B cell (primary cell): ENCODE measurements at regions not wholly inside any gene's neighbourhood (a gene's known extent, or its start where the extent isn't known, plus 50 kb on each side); places are given as distances from the start of the nearest gene placed in this dataset.

Experiments used
- ATAC-seq: fragments of 200-7000 bp; cut with Tn5 transposase; one replicate; pipeline ENCODE4 v1.10.0; 2021; ENCODE audit warnings: low read depth, mild to moderate bottlenecking, moderate number of reproducible peaks, moderate library complexity
- CTCF ChIA-PET: fragments of 350-600 bp; sonication (Branson Sonifier 250); formaldehyde crosslinking; loops from one replicate; lab custom pipeline; 2021; ENCODE audit warnings: antibody characterized with exemption, inconsistent platforms; lab: Charles Lee
- POLR2A ChIA-PET: fragments of 350-600 bp; sonication (Branson Sonifier 250); formaldehyde crosslinking; loops from one replicate; lab custom pipeline; 2021; ENCODE audit warnings: antibody characterized with exemption; lab: Charles Lee
- DNase-seq: peaks from one replicate; pipeline ENCODE4 v3.0.0; 2013
- H2AFZ ChIP-seq: 2 replicates; pipeline ENCODE4 v1.6.1; 2012; ENCODE audit warnings: mild to moderate bottlenecking, low read depth, low read length; ENCODE audit not compliant: insufficient read depth, poor library complexity, severe bottlenecking
- H3K27ac ChIP-seq, 2 donors: 1 replicate in 1 of 2; 2 replicates in 1 of 2; pipeline ENCODE4 v1.5.1; 2012 to 2013; ENCODE audit warnings: low read length in 2 of 2, mild to moderate bottlenecking in 2 of 2, moderate library complexity in 1 of 2
- H3K27me3 ChIP-seq, 4 experiments: fragments of 200-600 bp in 1 of 4; sonication (generic) in 1 of 4; replicated peaks in 1 of 4; 1 replicate in 2 of 4; 2 replicates in 2 of 4; pipeline versions ENCODE4 v1.6.1 to v1.7.0; 2013 to 2016; ENCODE audit warnings: low read length in 3 of 4, mild to moderate bottlenecking in 2 of 4, mixed read lengths in 1 of 4, moderate library complexity in 1 of 4; ENCODE audit not compliant: insufficient read depth in 4 of 4, control insufficient read depth in 3 of 4; ENCODE audit errors: control extremely low read depth in 1 of 4
- H3K36me3 ChIP-seq, 2 experiments: replicated peaks in 1 of 2; 1 replicate in 1 of 2; 2 replicates in 1 of 2; pipeline versions ENCODE4 v1.6.1 to v1.7.1; 2013; ENCODE audit warnings: low read length in 1 of 2; ENCODE audit not compliant: insufficient read depth in 2 of 2, control insufficient read depth in 1 of 2; ENCODE audit errors: control extremely low read depth in 1 of 2, extremely low read depth in 1 of 2
- H3K4me1 ChIP-seq, 2 donors: fragments of 200-600 bp in 1 of 2; sonication (generic) in 1 of 2; 1 replicate in 1 of 2; 2 replicates in 1 of 2; pipeline versions ENCODE4 v1.5.1 to v1.6.1; 2013 to 2017; ENCODE audit warnings: low read length in 2 of 2; ENCODE audit not compliant: control insufficient read depth in 2 of 2, insufficient read depth in 2 of 2
- H3K4me2 ChIP-seq: replicated peaks from 2 replicates; pipeline ENCODE3; 2012; ENCODE audit warnings: mild to moderate bottlenecking, low read depth, low read length; ENCODE audit not compliant: poor library complexity, severe bottlenecking
- H3K4me3 ChIP-seq, 5 experiments: fragments of 200-600 bp in 1 of 5; sonication (generic) in 1 of 5; 1 replicate in 3 of 5; 2 replicates in 2 of 5; pipeline versions ENCODE4 v1.5.1 to v1.7.0; 2011 to 2016; ENCODE audit warnings: low read length in 4 of 5, mild to moderate bottlenecking in 4 of 5, low read depth in 2 of 5, control low read depth in 1 of 5, moderate library complexity in 1 of 5; ENCODE audit not compliant: insufficient read depth in 1 of 5; ENCODE audit errors: control extremely low read depth in 1 of 5, extremely low read depth in 1 of 5
- H3K79me2 ChIP-seq: fragments of 200-600 bp; sonication (generic); one replicate; pipeline ENCODE4 v1.6.0; 2016; ENCODE audit warnings: low read length; ENCODE audit not compliant: control insufficient read depth, insufficient read depth
- H3K9ac ChIP-seq: fragments of 200-600 bp; sonication (generic); 2 replicates; pipeline ENCODE4 v1.6.1; 2017; ENCODE audit warnings: mild to moderate bottlenecking, low read length, moderate library complexity
- H3K9me3 ChIP-seq, 3 donors: one replicate each; pipeline versions ENCODE4 v1.6.1 to v1.7.1; 2013; ENCODE audit warnings: low read length in 2 of 3; ENCODE audit not compliant: control insufficient read depth in 2 of 3, insufficient read depth in 1 of 3; ENCODE audit errors: control extremely low read depth in 1 of 3
- H4K20me1 ChIP-seq: 2 replicates; pipeline ENCODE4 v1.6.0; 2012; ENCODE audit warnings: mild to moderate bottlenecking, low read length; ENCODE audit not compliant: insufficient read depth, control insufficient read depth, poor library complexity, severe bottlenecking
- H3K27ac Mint-ChIP-seq: one replicate; pipeline ENCODE4 v1.8.0; 2021; ENCODE audit warnings: mixed read lengths
- H3K27me3 Mint-ChIP-seq: one replicate; pipeline ENCODE4 v1.8.0; 2021; ENCODE audit warnings: mixed read lengths
- H3K4me1 Mint-ChIP-seq: one replicate; pipeline ENCODE4 v1.8.0; 2021; ENCODE audit warnings: mixed read lengths
- H3K4me3 Mint-ChIP-seq: one replicate; pipeline ENCODE4 v1.8.0; 2021; ENCODE audit warnings: mixed read lengths
- H3K9me3 Mint-ChIP-seq: one replicate; pipeline ENCODE4 v1.8.0; 2022; ENCODE audit warnings: mixed read lengths; ENCODE audit not compliant: insufficient read depth
- EZH2 ChIP-seq: IDR thresholded peaks from 2 replicates; pipeline ENCODE4 v1.6.1; 2012; ENCODE audit warnings: borderline replicate concordance, low read depth, mild to moderate bottlenecking, moderate library complexity, low read length; ENCODE audit not compliant: insufficient read depth, poor library complexity, severe bottlenecking
- WGBS: methylation state at CpG from one replicate; pipeline ENCODE4 v1.1.5; 2013; ENCODE audit warnings: missing lambda C conversion rate; ENCODE audit not compliant: insufficient coverage; 5-methylcytosine and 5-hydroxymethylcytosine counted together
- intact Hi-C: fragments of 100-400 bp; cut with micrococcal nuclease; formaldehyde crosslinking; loops from one replicate; pipeline ENCODE4 v1.10.0; 2022
- TF ChIP-seq, protein P1 (sequence below): fragments of 200-600 bp; IDR thresholded peaks from one replicate; pipeline ENCODE4 v1.8.0; 2022; ENCODE audit warnings: antibody characterized with exemption, mild to moderate bottlenecking

DNA sequence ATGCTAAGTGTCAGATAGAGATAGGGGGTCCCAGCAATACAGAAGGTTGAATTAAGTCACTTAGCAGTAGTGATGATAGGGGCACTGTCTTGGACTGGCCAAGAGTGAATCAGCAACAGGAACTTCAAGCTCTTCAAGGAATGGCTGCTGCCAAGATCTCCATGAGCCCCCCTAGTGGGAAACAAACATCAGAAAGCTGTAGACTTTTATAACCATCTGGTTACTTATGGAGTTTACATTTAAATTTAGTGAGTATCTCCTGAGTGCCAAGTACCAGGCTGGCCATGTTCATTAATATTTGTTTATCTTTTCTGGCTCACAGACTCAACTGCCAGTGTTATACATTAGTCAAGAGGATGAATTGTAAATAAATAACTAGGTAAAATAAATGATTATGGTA is 327.3 kb downstream of the TTLL7 start:
- H3K4me3 ChIP-seq = no peak overlapping the region
- H3K9me3 ChIP-seq = no peaks in the 10 kb centered on the region
- H3K4me1 ChIP-seq = no peaks in the 10 kb centered on the region
- no peak overlapping the region for H2AFZ ChIP-seq
- CTCF ChIA-PET = no interaction called here
- Mint-ChIP-seq H3K4me3 (no peak overlapping the region), H3K9me3 (no peaks in the 10 kb centered on the region), H3K27ac (no peak overlapping the region), H3K27me3 (no peaks in the 10 kb centered on the region), H3K4me1 (no peaks in the 10 kb centered on the region)
- no peaks in the 10 kb centered on the region for H3K27me3 ChIP-seq
- H3K36me3 ChIP-seq = no peaks in the 10 kb centered on the region
- POLR2A ChIA-PET = no interaction called here
- no peak overlapping the region for H3K4me2 ChIP-seq
- no peak overlapping the region for H3K27ac ChIP-seq
- no peak for ATAC-seq
- intact Hi-C loops = no loop called here
- no peak for DNase-seq
- TF ChIP-seq, protein P1, sequence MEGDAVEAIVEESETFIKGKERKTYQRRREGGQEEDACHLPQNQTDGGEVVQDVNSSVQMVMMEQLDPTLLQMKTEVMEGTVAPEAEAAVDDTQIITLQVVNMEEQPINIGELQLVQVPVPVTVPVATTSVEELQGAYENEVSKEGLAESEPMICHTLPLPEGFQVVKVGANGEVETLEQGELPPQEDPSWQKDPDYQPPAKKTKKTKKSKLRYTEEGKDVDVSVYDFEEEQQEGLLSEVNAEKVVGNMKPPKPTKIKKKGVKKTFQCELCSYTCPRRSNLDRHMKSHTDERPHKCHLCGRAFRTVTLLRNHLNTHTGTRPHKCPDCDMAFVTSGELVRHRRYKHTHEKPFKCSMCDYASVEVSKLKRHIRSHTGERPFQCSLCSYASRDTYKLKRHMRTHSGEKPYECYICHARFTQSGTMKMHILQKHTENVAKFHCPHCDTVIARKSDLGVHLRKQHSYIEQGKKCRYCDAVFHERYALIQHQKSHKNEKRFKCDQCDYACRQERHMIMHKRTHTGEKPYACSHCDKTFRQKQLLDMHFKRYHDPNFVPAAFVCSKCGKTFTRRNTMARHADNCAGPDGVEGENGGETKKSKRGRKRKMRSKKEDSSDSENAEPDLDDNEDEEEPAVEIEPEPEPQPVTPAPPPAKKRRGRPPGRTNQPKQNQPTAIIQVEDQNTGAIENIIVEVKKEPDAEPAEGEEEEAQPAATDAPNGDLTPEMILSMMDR = no peak
- no peak for TF ChIP-seq EZH2
- no peak overlapping the region for H3K9ac ChIP-seq
- H4K20me1 ChIP-seq = no peaks in the 10 kb centered on the region
- H3K79me2 ChIP-seq = no peaks in the 10 kb centered on the region

DNA sequence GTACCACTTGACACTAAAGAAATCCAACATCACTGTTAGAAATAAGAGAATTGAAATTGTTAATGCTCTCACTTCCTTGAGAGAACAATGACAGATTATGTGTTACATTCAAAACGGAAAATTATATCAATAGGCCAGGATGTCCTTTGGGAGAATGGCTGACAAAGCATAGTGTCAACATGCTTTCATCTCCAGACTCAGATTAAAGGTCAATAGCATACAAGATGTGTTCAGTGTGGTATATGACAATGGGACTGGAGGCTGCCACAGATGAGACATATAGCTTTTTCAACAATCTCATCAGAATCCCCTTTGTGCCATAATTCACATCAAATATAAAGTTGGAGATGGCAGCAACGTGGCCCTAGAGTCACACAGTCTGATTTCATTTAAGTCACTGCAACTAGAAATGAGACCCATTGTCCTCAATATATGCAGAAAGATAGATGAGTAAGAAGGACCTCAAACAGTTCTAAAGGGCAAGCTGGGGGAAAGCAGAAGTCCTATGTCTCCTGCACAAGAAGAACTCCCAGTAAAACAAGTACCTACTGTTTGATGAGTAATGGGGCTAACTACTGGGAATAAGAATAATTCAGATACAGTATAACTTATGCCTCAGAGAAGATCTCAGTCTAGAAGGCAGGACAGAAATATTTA is 327.9 kb downstream of the TTLL7 start:
- no peaks in the 10 kb centered on the region for H4K20me1 ChIP-seq
- intact Hi-C loops = no loop called here
- Mint-ChIP-seq H3K9me3 (no peaks in the 10 kb centered on the region), H3K27ac (no peak overlapping the region), H3K27me3 (no peaks in the 10 kb centered on the region), H3K4me3 (no peak overlapping the region), H3K4me1 (no peaks in the 10 kb centered on the region)
- no peak for DNase-seq
- no CpG with 5 or more reads among the region's 2 CpGs for WGBS
- ChIA-PET CTCF (no interaction called here), POLR2A (no interaction called here)
- H3K79me2 ChIP-seq = no peaks in the 10 kb centered on the region
- no peaks in the 10 kb centered on the region for H3K4me1 ChIP-seq
- no peak for ATAC-seq
- no peak overlapping the region for H3K4me2 ChIP-seq
- H2AFZ ChIP-seq = no peak overlapping the region
- no peak overlapping the region for H3K27ac ChIP-seq
- TF ChIP-seq EZH2 = no peak
- TF ChIP-seq, protein P1 = no peak
- no peak overlapping the region for H3K4me3 ChIP-seq
- no peaks in the 10 kb centered on the region for H3K9me3 ChIP-seq
- H3K36me3 ChIP-seq = no peaks in the 10 kb centered on the region
- H3K27me3 ChIP-seq = no peaks in the 10 kb centered on the region
- H3K9ac ChIP-seq = no peak overlapping the region
